Right lobe of liver (tissue), 6 donors: ENCODE measurements at regions not wholly inside any gene's neighbourhood (a gene's known extent, or its start where the extent isn't known, plus 50 kb on each side); places are given as distances from the start of the nearest gene placed in this dataset.

Experiments used
- ATAC-seq, 4 donors: fragments of 200-7000 bp; cut with Tn5 transposase; one replicate each; pipeline ENCODE4 v1.9.1; 2020; ENCODE audit warnings: mild to moderate bottlenecking in 4 of 4, moderate library complexity in 4 of 4
- DNase-seq, 3 donors: peaks; one replicate each; pipeline ENCODE4 v3.0.0-alpha.2; 2020
- H3K27ac ChIP-seq, 3 donors: fragments of 200-600 bp; one replicate each; pipeline ENCODE4 v1.8.0; 2022
- H3K27me3 ChIP-seq, 2 donors: fragments of 200-600 bp; one replicate each; pipeline ENCODE4 v1.8.0; 2022
- H3K36me3 ChIP-seq, 4 donors: fragments of 200-600 bp; sonication (generic) in 1 of 4; one replicate each; pipeline versions ENCODE4 v1.5.1 to v1.8.0; 2017 to 2022; ENCODE audit warnings: control low read depth in 1 of 4
- H3K4me1 ChIP-seq, 4 donors: fragments of 200-600 bp; sonication (generic) in 1 of 4; one replicate each; pipeline versions ENCODE4 v1.5.1 to v1.8.0; 2017 to 2022; ENCODE audit warnings: control low read depth in 1 of 4
- H3K4me3 ChIP-seq, 3 donors: fragments of 200-600 bp; one replicate each; pipeline ENCODE4 v1.8.0; 2022
- H3K9me3 ChIP-seq, 4 donors: fragments of 200-600 bp; sonication (generic) in 1 of 4; one replicate each; pipeline versions ENCODE4 v1.5.1 to v1.8.0; 2017 to 2022; ENCODE audit warnings: control low read depth in 1 of 4
- POLR2A ChIP-seq: fragments of 450-650 bp; IDR thresholded peaks from one replicate; pipeline ENCODE4 v1.6.1; 2017; ENCODE audit warnings: antibody characterized with exemption, mild to moderate bottlenecking
- WGBS: methylation state at CpG from one replicate; pipeline ENCODE4 v1.1.6; 2018; ENCODE audit warnings: low coverage, low lambda C conversion rate; ENCODE audit not compliant: insufficient coverage; ENCODE audit errors: missing lambda C conversion rate; 5-methylcytosine and 5-hydroxymethylcytosine counted together
- intact Hi-C, 2 donors: fragments of 100-400 bp; cut with DNase I; formaldehyde crosslinking; loops; one replicate each; pipeline versions ENCODE4 v1.11.2 to v1.14.1; 2022
- TF ChIP-seq, protein P1 (sequence below), 4 donors: fragments of 200-600 bp in 3 of 4; fragments of 450-650 bp in 1 of 4; IDR thresholded peaks; one replicate each; pipeline versions ENCODE4 v1.5.1 to v1.8.0; 2016 to 2022; ENCODE audit warnings: antibody characterized with exemption in 4 of 4, mild to moderate bottlenecking in 2 of 4
- donor health status: DM: no; HTN: yes; CAD: no.
- donor health status: DM: no; HTN: no; CAD: no.
- donor health status: DM: no; HTN: no; CAD: no.
- donor health status: DM: no; HTN: yes; CAD: no.
- donor health status: DM: no; HTN: yes; CAD: no.

GRCh38 chr10:131702531-131703356, 198.1 kb upstream of the PPP2R2D start:
- Histone ChIP-seq H3K27me3 (no peaks in the 10 kb centered on the region), H3K27ac (no peak overlapping the region), H3K9me3 (no peaks in the 10 kb centered on the region), H3K36me3 (no peaks in the 10 kb centered on the region), H3K4me3 (no peak overlapping the region), H3K4me1 (no peaks in the 10 kb centered on the region)
- DNase-seq (no peak), ATAC-seq (peak in 1 of 4 donors; percentile 33)
- intact Hi-C loops: no loop called here
- 100% methylated on average over 2 of the region's 23 CpGs for WGBS
- no peak for TF ChIP-seq POLR2A
- TF ChIP-seq, protein P1, sequence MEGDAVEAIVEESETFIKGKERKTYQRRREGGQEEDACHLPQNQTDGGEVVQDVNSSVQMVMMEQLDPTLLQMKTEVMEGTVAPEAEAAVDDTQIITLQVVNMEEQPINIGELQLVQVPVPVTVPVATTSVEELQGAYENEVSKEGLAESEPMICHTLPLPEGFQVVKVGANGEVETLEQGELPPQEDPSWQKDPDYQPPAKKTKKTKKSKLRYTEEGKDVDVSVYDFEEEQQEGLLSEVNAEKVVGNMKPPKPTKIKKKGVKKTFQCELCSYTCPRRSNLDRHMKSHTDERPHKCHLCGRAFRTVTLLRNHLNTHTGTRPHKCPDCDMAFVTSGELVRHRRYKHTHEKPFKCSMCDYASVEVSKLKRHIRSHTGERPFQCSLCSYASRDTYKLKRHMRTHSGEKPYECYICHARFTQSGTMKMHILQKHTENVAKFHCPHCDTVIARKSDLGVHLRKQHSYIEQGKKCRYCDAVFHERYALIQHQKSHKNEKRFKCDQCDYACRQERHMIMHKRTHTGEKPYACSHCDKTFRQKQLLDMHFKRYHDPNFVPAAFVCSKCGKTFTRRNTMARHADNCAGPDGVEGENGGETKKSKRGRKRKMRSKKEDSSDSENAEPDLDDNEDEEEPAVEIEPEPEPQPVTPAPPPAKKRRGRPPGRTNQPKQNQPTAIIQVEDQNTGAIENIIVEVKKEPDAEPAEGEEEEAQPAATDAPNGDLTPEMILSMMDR (IDR thresholded peaks at IDR 0.05): no peak

GRCh38 chr10:131703541-131703940, 197.3 kb upstream of the PPP2R2D start:
- no peaks in the 10 kb centered on the region for H3K4me1 ChIP-seq
- DNase-seq (peak in 1 of 3 donors; percentile 21), ATAC-seq (no peak)
- H3K27ac ChIP-seq: no peak overlapping the region
- H3K36me3 ChIP-seq: no peaks in the 10 kb centered on the region
- no peaks in the 10 kb centered on the region for H3K9me3 ChIP-seq
- TF ChIP-seq, protein P1 (IDR thresholded peaks at IDR 0.05): no peak
- no peak for TF ChIP-seq POLR2A
- no peak overlapping the region for H3K4me3 ChIP-seq
- H3K27me3 ChIP-seq: no peaks in the 10 kb centered on the region
- 55% methylated on average over 6 of the region's 8 CpGs for WGBS
- intact Hi-C loops: no loop called here

- ATAC-seq (no peak), DNase-seq (peak in 1 of 3 donors; percentile 13)
- H3K4me1 ChIP-seq: no peaks in the 10 kb centered on the region
- WGBS: 100% methylated on average over 1 of the region's 8 CpGs
- TF ChIP-seq POLR2A: no peak
- TF ChIP-seq, protein P1 (IDR thresholded peaks at IDR 0.05): no peak
- no peaks in the 10 kb centered on the region for H3K36me3 ChIP-seq
- intact Hi-C loops: no loop called here
- no peak overlapping the region for H3K4me3 ChIP-seq
- H3K9me3 ChIP-seq: no peaks in the 10 kb centered on the region
- H3K27ac ChIP-seq: no peak overlapping the region
- H3K27me3 ChIP-seq: no peaks in the 10 kb centered on the region
Observed at GRCh38 chr10:131703941-131704340, 196.9 kb upstream of the PPP2R2D start.

- no peak overlapping the region for H3K4me3 ChIP-seq
- intact Hi-C loops: no loop called here
- no peak for TF ChIP-seq POLR2A
- TF ChIP-seq, protein P1 (IDR thresholded peaks at IDR 0.05): no peak
- H3K36me3 ChIP-seq: no peaks in the 10 kb centered on the region
- no peaks in the 10 kb centered on the region for H3K9me3 ChIP-seq
- WGBS: 88% methylated on average over 1 of the region's 7 CpGs
- ATAC-seq (no peak), DNase-seq (no peak)
- H3K27me3 ChIP-seq: no peaks in the 10 kb centered on the region
- H3K4me1 ChIP-seq: no peaks in the 10 kb centered on the region
- H3K27ac ChIP-seq: no peak overlapping the region
Observed at GRCh38 chr10:131706476-131706875, 194.3 kb upstream of the PPP2R2D start.
